Mesenchymal stem cell (in vitro differentiated cells and primary cell): ENCODE measurements at regions not wholly inside any gene's neighbourhood (a gene's known extent, or its start where the extent isn't known, plus 50 kb on each side); places are given as distances from the start of the nearest gene placed in this dataset.
A peak's percentile ranks its signal among the peaks of the same experiment; 100 is the strongest.

ENCODE experiments used
- DNase-seq: peaks from one replicate; pipeline ENCODE4 v3.0.0-alpha.2; 2013
- H2AFZ ChIP-seq: one replicate; pipeline ENCODE4 v1.6.1; 2013; ENCODE audit warnings: low read depth, mild to moderate bottlenecking, control low read depth, inconsistent platforms, low read length, moderate library complexity
- H2AK5ac ChIP-seq: 2 replicates; pipeline ENCODE4 v1.6.1; 2013; ENCODE audit warnings: low read length, moderate library complexity, mild to moderate bottlenecking, inconsistent platforms; ENCODE audit not compliant: severe bottlenecking
- H2BK120ac ChIP-seq: one replicate; pipeline ENCODE4 v1.6.1; 2013; ENCODE audit warnings: low read depth, mild to moderate bottlenecking, inconsistent platforms, low read length, moderate library complexity
- H2BK12ac ChIP-seq, 2 experiments: one replicate each; pipeline ENCODE4 v1.6.1; 2013; ENCODE audit warnings: inconsistent platforms in 2 of 2, low read length in 2 of 2, mild to moderate bottlenecking in 2 of 2, moderate library complexity in 2 of 2, control low read depth in 1 of 2
- H2BK15ac ChIP-seq: one replicate; pipeline ENCODE4 v1.6.1; 2013; ENCODE audit warnings: mild to moderate bottlenecking, low read depth, inconsistent platforms; ENCODE audit not compliant: poor library complexity, severe bottlenecking
- H2BK5ac ChIP-seq: 2 replicates; pipeline ENCODE4 v1.6.1; 2013; ENCODE audit warnings: low read depth, mild to moderate bottlenecking, low read length, control low read depth, inconsistent platforms; ENCODE audit not compliant: poor library complexity, severe bottlenecking
- H3K14ac ChIP-seq, 2 experiments: one replicate each; pipeline ENCODE4 v1.6.1; 2013; ENCODE audit warnings: inconsistent platforms in 2 of 2, low read length in 2 of 2, control low read depth in 1 of 2, mild to moderate bottlenecking in 1 of 2, moderate library complexity in 1 of 2
- H3K18ac ChIP-seq, 2 experiments: one replicate each; pipeline ENCODE4 v1.6.1; 2013; ENCODE audit warnings: inconsistent platforms in 2 of 2, low read length in 2 of 2, control low read depth in 1 of 2, low read depth in 1 of 2, mild to moderate bottlenecking in 1 of 2
- H3K23ac ChIP-seq, 2 experiments: one replicate each; pipeline ENCODE4 v1.6.1; 2013; ENCODE audit warnings: inconsistent platforms in 2 of 2, low read length in 2 of 2, mild to moderate bottlenecking in 2 of 2, moderate library complexity in 2 of 2, control low read depth in 1 of 2
- H3K27ac ChIP-seq: 2 replicates; pipeline ENCODE4 v1.5.1; 2013; ENCODE audit warnings: mild to moderate bottlenecking, moderate library complexity, low read length, control low read depth, inconsistent platforms; ENCODE audit not compliant: poor library complexity, severe bottlenecking
- H3K27me3 ChIP-seq, 2 experiments: 2 replicates each; pipeline versions ENCODE4 v1.6.1 to v1.7.0; 2013; ENCODE audit warnings: low read length in 2 of 2, mild to moderate bottlenecking in 2 of 2, moderate library complexity in 2 of 2, control low read depth in 1 of 2, inconsistent platforms in 1 of 2; ENCODE audit not compliant: control insufficient read depth in 1 of 2, insufficient read depth in 1 of 2
- H3K36me3 ChIP-seq, 2 experiments: 2 replicates each; pipeline versions ENCODE4 v1.6.1 to v1.7.0; 2013; ENCODE audit warnings: low read length in 2 of 2, control low read depth in 1 of 2, inconsistent platforms in 1 of 2, low read depth in 1 of 2, mild to moderate bottlenecking in 1 of 2; ENCODE audit not compliant: insufficient read depth in 2 of 2, control insufficient read depth in 1 of 2
- H3K4ac ChIP-seq, 2 experiments: one replicate each; pipeline ENCODE4 v1.6.1; 2013; ENCODE audit warnings: inconsistent platforms in 2 of 2, low read length in 2 of 2, mild to moderate bottlenecking in 2 of 2, moderate library complexity in 2 of 2, control low read depth in 1 of 2, low read depth in 1 of 2
- H3K4me1 ChIP-seq: 2 replicates; pipeline ENCODE4 v1.6.1; 2013; ENCODE audit warnings: low read depth, low read length, control low read depth; ENCODE audit not compliant: control insufficient read depth, insufficient read depth
- H3K4me2 ChIP-seq: 2 replicates; pipeline ENCODE4 v1.6.1; 2013; ENCODE audit warnings: low read length, mild to moderate bottlenecking, inconsistent platforms; ENCODE audit not compliant: poor library complexity, severe bottlenecking
- H3K4me3 ChIP-seq, 2 experiments: 2 replicates each; pipeline versions ENCODE4 v1.5.1 to v1.7.0; 2013; ENCODE audit warnings: low read length in 2 of 2, mild to moderate bottlenecking in 2 of 2, control low read depth in 1 of 2, low read depth in 1 of 2; ENCODE audit not compliant: insufficient read depth in 1 of 2
- H3K79me1 ChIP-seq: replicated peaks from 2 replicates; pipeline ENCODE4 v1.6.1; 2013; ENCODE audit warnings: mild to moderate bottlenecking, control low read depth, low read length, inconsistent platforms; ENCODE audit not compliant: poor library complexity, severe bottlenecking
- H3K9ac ChIP-seq: 2 replicates; pipeline ENCODE4 v1.7.0; 2013; ENCODE audit warnings: mild to moderate bottlenecking, low read length, moderate library complexity
- H3K9me3 ChIP-seq: 2 replicates; pipeline ENCODE4 v1.7.0; 2013; ENCODE audit warnings: mild to moderate bottlenecking, low read length; ENCODE audit not compliant: control insufficient read depth
- H4K8ac ChIP-seq: one replicate; pipeline ENCODE4 v1.6.1; 2013; ENCODE audit warnings: inconsistent platforms, mild to moderate bottlenecking, low read length, moderate library complexity
- H4K91ac ChIP-seq: one replicate; pipeline ENCODE4 v1.6.1; 2013; ENCODE audit warnings: mild to moderate bottlenecking, low read length, inconsistent platforms
- WGBS: methylation state at CpG from one replicate; pipeline ENCODE4 v1.1.7; 2013; ENCODE audit warnings: mixed read lengths; 5-methylcytosine and 5-hydroxymethylcytosine counted together

- H3K23ac ChIP-seq = no peak overlapping the region
- no peak overlapping the region for H3K18ac ChIP-seq
- no peak overlapping the region for H2BK12ac ChIP-seq
- H2BK120ac ChIP-seq = no peak overlapping the region
- H3K4me1 ChIP-seq = no peaks in the 10 kb centered on the region
- H4K8ac ChIP-seq = no peak overlapping the region
- no peak overlapping the region for H3K4ac ChIP-seq
- no peak overlapping the region for H4K91ac ChIP-seq
- H3K36me3 ChIP-seq = no peaks in the 10 kb centered on the region
- H2AK5ac ChIP-seq = no peak overlapping the region
- H3K9ac ChIP-seq = no peak overlapping the region
- no peak for DNase-seq
- no peaks in the 10 kb centered on the region for H3K27me3 ChIP-seq
- no peak overlapping the region for H3K4me2 ChIP-seq
- H3K9me3 ChIP-seq = peaks cover 5% of the 10 kb centered on the region
- H2BK15ac ChIP-seq = no peak overlapping the region
- H3K4me3 ChIP-seq = no peak overlapping the region
- WGBS = 93% methylated on average over 2 of the region's 5 CpGs
- no peak overlapping the region for H2AFZ ChIP-seq
- no peak overlapping the region for H3K27ac ChIP-seq
- no peak overlapping the region for H2BK5ac ChIP-seq
- H3K79me1 ChIP-seq = no peaks in the 10 kb centered on the region
- H3K14ac ChIP-seq = no peak overlapping the region
These were observed 667.8 kb upstream of the ID4 start for GRCh38 chr6:19169366-19169765.

- peaks cover 9% of the 10 kb centered on the region for H3K9me3 ChIP-seq
- H2BK120ac ChIP-seq = no peak overlapping the region
- WGBS = 80% methylated on average over 3 of the region's 3 CpGs
These were observed 662.1 kb upstream of the ID4 start for GRCh38 chr6:19175023-19175422.

GRCh38 chr6:19180348-19181072, 656.7 kb upstream of the ID4 start:
- Histone ChIP-seq H3K23ac (no peak overlapping the region), H3K4me2 (no peak overlapping the region), H3K79me1 (no peaks in the 10 kb centered on the region), H3K36me3 (no peaks in the 10 kb centered on the region), H2BK15ac (no peak overlapping the region), H3K9ac (peak overlapping the region; percentile 36), H2BK5ac (no peak overlapping the region), H3K27me3 (no peaks in the 10 kb centered on the region), H2AK5ac (no peak overlapping the region), H2AFZ (no peak overlapping the region), H2BK120ac (no peak overlapping the region), H3K18ac (no peak overlapping the region), H4K8ac (no peak overlapping the region), H3K4me3 (no peak overlapping the region), H2BK12ac (no peak overlapping the region), H3K14ac (no peak overlapping the region), H3K9me3 (peaks cover 4% of the 10 kb centered on the region), H3K27ac (no peak overlapping the region), H3K4me1 (no peaks in the 10 kb centered on the region), H3K4ac (no peak overlapping the region), H4K91ac (no peak overlapping the region)
- no peak for DNase-seq
- WGBS = 54% methylated on average over 11 of the region's 13 CpGs

More at GRCh38 chr6:19175023-19175422, 662.1 kb upstream of the ID4 start:
- no peak overlapping the region for H2BK5ac ChIP-seq
- H4K8ac ChIP-seq = no peak overlapping the region
- no peak overlapping the region for H3K4ac ChIP-seq
- H3K79me1 ChIP-seq = no peaks in the 10 kb centered on the region
- H3K9ac ChIP-seq = no peak overlapping the region
- no peaks in the 10 kb centered on the region for H3K4me1 ChIP-seq
- H3K4me3 ChIP-seq = no peak overlapping the region
- no peak overlapping the region for H4K91ac ChIP-seq
- H2AFZ ChIP-seq = no peak overlapping the region
- no peak overlapping the region for H3K23ac ChIP-seq
- no peak overlapping the region for H2BK12ac ChIP-seq
- no peak overlapping the region for H3K27ac ChIP-seq
- no peaks in the 10 kb centered on the region for H3K27me3 ChIP-seq
- no peak overlapping the region for H3K4me2 ChIP-seq
- no peak for DNase-seq
- H2AK5ac ChIP-seq = no peak overlapping the region
- no peaks in the 10 kb centered on the region for H3K36me3 ChIP-seq
- H2BK15ac ChIP-seq = no peak overlapping the region
- no peak overlapping the region for H3K18ac ChIP-seq
- H3K14ac ChIP-seq = no peak overlapping the region

- no peak overlapping the region for H2BK15ac ChIP-seq
- H2BK12ac ChIP-seq = no peak overlapping the region
- H3K4me3 ChIP-seq = no peak overlapping the region
- H3K4me2 ChIP-seq = no peak overlapping the region
- H3K4me1 ChIP-seq = no peaks in the 10 kb centered on the region
- H4K91ac ChIP-seq = no peak overlapping the region
- no peak overlapping the region for H2BK5ac ChIP-seq
- no peak overlapping the region for H3K23ac ChIP-seq
- no peak overlapping the region for H3K18ac ChIP-seq
- no peak overlapping the region for H2BK120ac ChIP-seq
- no peak overlapping the region for H2AFZ ChIP-seq
- no peak overlapping the region for H4K8ac ChIP-seq
- no peak overlapping the region for H3K14ac ChIP-seq
- H3K36me3 ChIP-seq = no peaks in the 10 kb centered on the region
- no peak overlapping the region for H3K4ac ChIP-seq
- no peaks in the 10 kb centered on the region for H3K79me1 ChIP-seq
- H3K27ac ChIP-seq = no peak overlapping the region
- H3K27me3 ChIP-seq = no peaks in the 10 kb centered on the region
- no peak for DNase-seq
- WGBS = 88% methylated on average over 1 of the region's 1 CpG
- no peak overlapping the region for H2AK5ac ChIP-seq
- peaks cover 4% of the 10 kb centered on the region for H3K9me3 ChIP-seq
- no peak overlapping the region for H3K9ac ChIP-seq
These were observed 656.0 kb upstream of the ID4 start for GRCh38 chr6:19181211-19181610.
